HG02610 (cell line): ENCODE measurements at regions not wholly inside any gene's neighbourhood (a gene's known extent, or its start where the extent isn't known, plus 50 kb on each side); places are given as distances from the start of the nearest gene placed in this dataset.
"Not testable (repeated sequence)": the region's sequence is repeated elsewhere in the genome, so short reads cannot be mapped to it uniquely, and the experiment has no call there.

ENCODE experiments used
- ATAC-seq: cut with Tn5 transposase; IDR thresholded peaks from one replicate; pipeline ENCODE4 v1.9.1; 2021; ENCODE audit warnings: mild to moderate bottlenecking, moderate library complexity; ENCODE audit not compliant: unreplicated experiment

DNA sequence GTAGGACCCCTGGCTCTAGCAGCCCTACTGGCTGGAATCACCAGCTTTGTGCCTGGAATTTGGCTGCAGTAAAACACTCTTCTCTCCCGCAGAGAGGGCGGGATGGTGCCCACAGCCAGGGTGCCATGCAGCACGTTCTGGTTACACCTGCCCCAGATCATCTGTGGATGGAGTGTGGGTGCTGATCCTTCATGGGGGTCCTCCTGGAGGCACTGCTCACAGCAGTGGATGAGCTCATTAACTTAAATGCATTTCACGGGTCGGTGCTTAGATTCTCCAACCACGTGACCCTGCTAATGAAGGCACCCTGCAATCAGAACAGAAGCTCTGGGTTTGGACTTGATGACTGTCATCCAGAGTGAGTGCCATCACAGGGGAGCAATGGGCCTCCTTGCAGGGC lies 138.6 kb upstream of the AFDN start:
- ATAC-seq, result no peak

GRCh38 chr6:167689278-167689677 lies 137.4 kb upstream of the AFDN start:
- ATAC-seq, result no peak

DNA sequence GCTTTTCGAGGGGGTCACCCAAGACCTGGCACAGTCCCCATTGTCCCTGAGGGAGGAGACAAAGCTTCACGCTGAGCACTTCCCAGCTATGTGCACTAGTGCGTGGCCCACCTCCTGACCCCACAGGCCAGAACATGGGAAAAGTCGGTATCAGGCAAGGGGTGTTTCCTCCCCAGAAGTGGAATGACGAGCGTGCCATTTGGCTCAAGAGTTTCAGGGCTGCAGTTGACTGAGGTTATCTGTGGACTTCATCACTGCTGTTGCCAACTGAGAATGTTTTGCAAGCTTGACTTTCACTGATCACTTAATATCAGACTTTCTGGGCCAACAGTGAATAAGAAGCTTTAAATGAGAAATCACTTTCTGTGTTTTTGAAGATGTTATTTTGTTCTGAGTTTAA lies 137.0 kb upstream of the AFDN start:
- ATAC-seq, result no peak

- ATAC-seq, result not testable (repeated sequence)
Observed at GRCh38 chr6:167690167-167690922, 136.4 kb upstream of the AFDN start.

DNA sequence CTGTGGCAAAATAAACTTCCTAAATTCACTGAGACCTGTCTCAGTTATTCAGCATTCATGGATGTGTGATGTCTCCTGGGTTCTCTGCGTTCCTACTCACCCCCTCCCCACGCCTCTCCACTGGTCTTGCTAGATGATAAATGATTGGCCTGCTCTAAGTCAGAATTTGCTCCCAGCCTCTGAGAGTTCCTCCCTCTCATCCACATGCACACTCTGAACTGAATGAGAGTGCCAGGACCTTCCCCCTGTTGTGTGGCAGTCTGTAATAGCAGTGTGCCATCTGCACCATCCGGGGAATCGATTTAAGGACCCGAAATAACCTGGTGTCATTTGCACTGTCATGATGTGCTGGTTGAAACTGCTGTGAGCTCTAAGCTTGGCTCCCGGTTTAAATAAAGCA lies 135.8 kb upstream of the AFDN start:
- ATAC-seq, result no peak

DNA sequence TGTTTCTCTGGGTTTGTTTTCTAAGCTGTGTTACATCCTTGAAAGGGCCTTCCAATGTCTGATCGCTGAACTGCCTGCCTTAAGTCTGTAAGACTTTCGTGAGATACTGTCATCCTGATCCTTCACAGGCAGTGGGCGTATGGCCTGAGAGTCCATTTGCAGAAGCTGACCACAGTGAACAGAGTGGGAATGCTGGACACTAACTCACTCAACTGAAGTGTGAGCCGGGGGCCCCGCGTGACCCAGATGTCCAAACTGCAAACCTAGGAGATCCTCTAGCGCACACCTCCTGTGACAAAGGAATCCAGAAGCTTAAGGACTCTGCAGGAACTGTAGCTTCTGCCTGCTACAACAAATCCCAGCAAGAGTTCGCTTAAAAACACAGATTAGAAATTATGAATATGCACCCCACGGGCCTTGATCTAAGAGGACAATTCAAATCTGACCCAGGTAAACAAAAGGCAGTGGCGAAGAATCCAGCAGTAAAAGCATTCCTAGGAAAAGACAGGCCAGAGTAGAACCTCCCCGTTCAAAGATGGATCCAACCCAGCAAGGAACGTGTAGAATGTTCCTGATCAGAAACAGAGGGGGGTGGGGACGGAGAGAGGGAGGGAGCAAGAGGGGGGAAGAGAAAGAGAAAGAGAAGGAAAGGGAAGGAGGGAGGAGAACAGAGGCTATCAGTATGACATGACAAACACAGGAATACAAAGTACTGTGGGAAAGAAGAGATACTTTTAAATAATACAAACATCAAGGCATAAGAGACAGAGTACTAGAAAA lies 135.0 kb upstream of the AFDN start:
- ATAC-seq, result no peak

- not testable (repeated sequence) for ATAC-seq
Observed at GRCh38 chr6:167693478-167693877, 133.2 kb upstream of the AFDN start.

DNA sequence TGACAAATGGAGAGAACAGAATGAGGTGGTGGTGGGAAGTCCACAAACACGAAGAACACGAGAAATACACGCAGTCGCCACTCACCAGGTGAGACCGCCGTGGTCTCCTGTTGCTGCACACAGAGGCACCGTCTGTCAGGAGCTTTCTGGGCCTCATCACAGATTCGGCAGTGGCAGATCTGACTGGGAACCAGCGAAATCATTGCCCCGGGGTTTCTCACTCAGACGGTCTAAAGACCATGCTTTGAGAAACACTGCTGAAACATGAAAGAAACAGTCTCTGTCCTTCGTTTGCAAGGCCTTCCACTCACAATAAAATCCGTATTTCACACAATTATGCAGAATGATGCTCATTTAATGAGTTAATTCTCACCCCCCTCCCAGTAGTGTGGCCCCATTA lies 130.9 kb upstream of the AFDN start:
- ATAC-seq, result no peak

GRCh38 chr6:167696296-167696695 lies 130.4 kb upstream of the AFDN start:
- no peak for ATAC-seq

DNA sequence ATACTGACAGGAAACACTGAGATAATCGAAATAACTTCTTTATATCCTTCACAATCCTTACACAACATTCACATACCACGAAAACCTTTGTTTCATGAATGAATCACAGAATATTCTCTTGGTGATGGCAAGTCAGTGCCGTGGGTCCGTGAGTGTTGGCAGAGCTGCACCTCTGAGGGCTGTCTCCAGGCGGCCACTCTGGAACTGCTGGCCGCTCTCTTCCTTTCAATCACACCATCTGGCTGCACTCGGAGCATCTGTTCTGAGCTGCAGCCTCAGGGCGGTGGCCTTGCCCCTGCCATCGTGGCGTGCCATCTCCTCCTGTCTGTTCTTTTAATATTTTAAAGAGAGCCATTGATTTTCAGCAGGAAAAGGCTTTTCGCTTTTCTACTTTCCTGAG lies 129.4 kb upstream of the AFDN start:
- ATAC-seq, result no peak

- ATAC-seq, result no peak
Observed at GRCh38 chr6:167698540-167698939, 128.2 kb upstream of the AFDN start.

DNA sequence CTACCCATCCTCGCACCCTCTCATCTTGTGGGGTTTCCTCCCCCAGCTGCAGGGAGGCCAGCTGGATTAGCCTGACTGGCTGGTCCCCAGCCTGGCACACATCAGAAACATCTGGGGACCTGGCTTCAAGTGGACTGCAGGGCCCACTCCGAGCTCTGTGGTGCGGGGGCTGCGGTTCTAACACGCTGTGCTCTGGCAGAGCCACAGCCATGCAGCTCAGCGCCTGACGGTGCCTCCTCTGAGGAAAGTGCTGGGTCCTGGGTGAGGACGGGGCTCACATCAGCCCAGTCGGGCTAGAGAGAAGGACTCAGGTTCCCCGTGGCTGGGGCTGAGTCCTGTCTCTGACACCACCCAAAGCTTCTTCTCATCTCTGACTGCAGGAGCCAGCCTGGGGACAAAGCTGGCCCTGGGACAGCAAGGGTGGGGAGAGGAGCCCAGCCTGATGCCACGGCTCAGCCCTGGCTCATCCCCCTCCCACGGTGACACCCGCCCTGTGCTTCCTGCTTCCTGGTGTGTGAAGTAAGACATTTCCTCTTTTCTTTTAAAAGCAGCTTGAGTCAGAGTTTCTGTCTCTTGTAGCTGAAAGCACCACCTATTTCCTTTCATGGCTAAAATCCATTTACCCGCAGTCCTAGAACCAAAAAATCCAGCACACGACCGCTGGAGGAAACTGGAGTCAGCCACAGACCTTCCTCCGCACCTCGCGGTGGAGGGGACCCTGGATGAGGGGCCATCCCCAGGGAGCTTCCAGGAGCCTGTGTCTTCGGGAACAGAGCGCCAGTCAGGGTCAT lies 127.4 kb upstream of the AFDN start:
- peak; percentile 92 for ATAC-seq

DNA sequence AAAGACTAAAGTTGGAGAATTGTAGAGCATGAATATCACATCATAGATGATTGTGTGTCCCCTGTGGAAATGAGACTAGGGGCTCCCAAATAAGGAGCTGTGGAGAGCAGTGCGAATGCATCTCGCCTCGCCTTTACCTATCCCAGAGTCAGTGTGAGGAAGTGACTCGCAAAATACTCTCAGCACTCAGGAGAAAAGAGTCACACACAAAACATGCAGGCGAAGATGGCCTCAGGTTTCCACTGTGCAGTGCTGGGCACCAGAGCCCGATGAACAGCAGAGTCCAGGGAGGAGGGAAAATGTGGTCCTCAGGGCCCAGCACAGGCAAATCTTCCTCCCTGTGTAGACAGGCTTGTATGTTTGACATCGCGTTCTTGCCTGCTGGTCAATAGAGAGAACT lies 126.5 kb upstream of the AFDN start:
- no peak for ATAC-seq

GRCh38 chr6:167701010-167701409 lies 125.7 kb upstream of the AFDN start:
- ATAC-seq, result no peak

DNA sequence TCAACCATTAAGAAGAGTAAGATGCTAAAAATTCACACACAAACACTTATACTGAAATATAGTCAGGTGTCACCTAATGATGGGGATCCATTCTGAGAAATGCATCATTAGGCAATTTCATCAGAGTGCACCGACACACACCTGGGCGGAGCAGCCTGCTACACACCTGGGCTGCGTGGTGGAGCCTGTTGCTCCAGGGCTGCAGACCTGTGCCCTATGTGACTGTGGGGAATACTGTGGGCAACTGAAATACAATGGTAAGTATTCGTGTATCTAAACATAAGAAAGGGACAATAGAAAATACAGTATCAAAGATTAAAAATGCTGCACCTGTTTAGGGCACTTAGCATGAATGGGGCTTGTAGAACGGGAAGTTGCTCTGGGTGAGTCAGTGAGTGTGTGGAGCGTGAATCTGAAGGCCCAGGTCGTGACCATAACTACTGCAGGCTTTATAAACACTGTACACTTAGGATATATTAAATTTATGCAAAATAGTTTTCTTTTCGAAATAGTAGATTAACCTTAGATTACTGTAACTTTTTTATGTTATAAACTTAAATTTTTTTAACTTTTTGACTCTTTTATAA lies 124.4 kb upstream of the AFDN start:
- no peak for ATAC-seq

GRCh38 chr6:167703347-167703746 lies 123.4 kb upstream of the AFDN start:
- ATAC-seq, result no peak

DNA sequence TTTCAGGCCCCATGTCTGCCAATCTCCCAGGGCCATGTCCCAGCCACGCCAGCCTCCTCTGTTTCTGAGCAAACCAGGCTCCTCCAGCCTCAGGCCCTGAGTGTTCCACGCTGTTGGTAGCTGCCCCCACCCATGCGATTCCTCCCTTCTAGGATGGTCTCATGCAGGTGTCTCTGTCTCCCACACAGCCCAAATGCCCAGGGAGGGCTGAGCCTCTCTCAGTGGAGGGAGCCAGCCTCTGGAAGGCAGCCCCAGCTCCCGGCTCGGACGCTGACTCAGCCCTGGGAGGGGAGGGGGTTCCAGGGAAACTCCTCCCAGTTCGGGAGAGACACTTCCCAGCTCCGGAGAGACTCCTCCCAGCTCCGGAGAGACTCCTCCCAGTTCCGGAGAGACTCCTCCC lies 122.9 kb upstream of the AFDN start:
- no peak for ATAC-seq

DNA sequence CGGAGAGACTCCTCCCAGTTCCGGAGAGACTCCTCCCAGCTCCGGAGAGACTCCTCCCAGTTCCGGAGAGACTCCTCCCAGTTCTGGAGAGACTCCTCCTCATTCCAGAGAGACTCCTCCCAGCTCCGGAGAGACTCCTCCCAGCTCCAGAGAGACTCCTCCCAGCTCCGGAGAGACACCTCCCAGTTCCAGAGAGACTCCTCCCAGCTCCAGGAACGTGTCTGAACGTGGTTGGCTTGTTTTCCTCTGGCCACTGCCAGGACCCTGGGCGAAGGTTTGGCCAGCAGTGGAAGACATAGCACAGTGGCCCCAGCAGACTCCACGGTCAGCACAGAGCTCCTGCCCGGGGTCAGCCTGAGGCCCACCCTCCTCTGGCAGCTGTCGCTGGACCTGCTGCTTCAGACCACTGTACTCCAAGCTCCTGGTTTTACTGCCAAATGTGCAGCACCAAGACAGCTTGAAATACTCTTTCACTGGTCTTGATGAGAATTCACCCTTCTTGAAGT lies 122.3 kb upstream of the AFDN start:
- ATAC-seq, result no peak

DNA sequence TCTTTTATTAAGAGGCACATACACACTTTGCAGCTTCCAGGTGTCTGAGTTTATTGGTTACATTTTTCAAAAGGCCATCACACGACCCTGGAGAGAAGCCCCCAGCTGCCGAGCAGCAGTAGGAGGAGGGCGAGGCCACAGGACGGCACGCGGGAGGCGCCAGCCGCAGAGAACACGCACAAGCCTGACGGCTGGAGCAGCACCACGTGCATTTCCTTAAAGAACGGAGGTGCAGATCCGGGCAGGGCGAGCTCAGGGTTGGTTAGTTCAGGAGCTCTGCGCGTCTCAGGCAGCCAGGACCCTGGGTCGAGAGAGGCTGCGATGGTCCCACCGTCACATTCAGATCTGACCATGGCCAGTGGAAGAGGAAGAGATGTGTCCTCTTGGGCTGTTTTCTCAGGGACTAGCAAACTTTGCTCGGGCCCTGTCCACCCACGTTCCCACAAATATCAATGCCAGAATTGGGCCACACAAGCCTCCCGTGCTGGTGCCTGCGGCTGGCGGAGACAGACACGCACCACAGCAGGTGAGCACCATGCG lies 121.4 kb upstream of the AFDN start:
- no peak for ATAC-seq

- peak; percentile 80 for ATAC-seq
Observed at GRCh38 chr6:167706313-167707109, 120.2 kb upstream of the AFDN start.
